ENCODE measurements at regions not wholly inside any gene's neighbourhood (a gene's known extent, or its start where the extent isn't known, plus 50 kb on each side); places are given as distances from the start of the nearest gene placed in this dataset.
A peak's percentile ranks its signal among the peaks of the same experiment; 100 is the strongest.

GRCh38 chr18:45270289-45270771 is 344.9 kb upstream of the SLC14A2 start:
- H3K4me3 ChIP-seq = no peak overlapping the region
- no peaks in the 10 kb centered on the region for H3K4me1 ChIP-seq
- H3K36me3 ChIP-seq = no peaks in the 10 kb centered on the region
- no peak for DNase-seq
- intact Hi-C loops (cut with DNase I) = loop anchor here (10.0 kb wide), 1 partner anchor 114 kb away; no protein-coding TSS in a partner anchor
- H3K9me3 ChIP-seq = no peaks in the 10 kb centered on the region
- H3K27me3 ChIP-seq = no peaks in the 10 kb centered on the region
- H3K27ac ChIP-seq = no peak overlapping the region
- no peak overlapping the region for H3K9ac ChIP-seq (ENCODE audit: low read depth in 2 of 2, low read length in 2 of 2)
- no peak for TF ChIP-seq CTCF (IDR thresholded peaks at IDR 0.05)

- DNase-seq = no peak
Measured at GRCh38 chr18:45274026-45274425, 341.2 kb upstream of the SLC14A2 start.

GRCh38 chr18:45275367-45276113 is 339.7 kb upstream of the SLC14A2 start:
- H3K4me3 ChIP-seq = no peak overlapping the region
- no peak for DNase-seq
- no peak overlapping the region for H3K9ac ChIP-seq (ENCODE audit: low read depth in 2 of 2, low read length in 2 of 2)
- TF ChIP-seq CTCF (IDR thresholded peaks at IDR 0.05) = peak; percentile 79
- no peaks in the 10 kb centered on the region for H3K27me3 ChIP-seq
- no peaks in the 10 kb centered on the region for H3K4me1 ChIP-seq
- intact Hi-C loops (cut with DNase I) = loop anchor here (10.0 kb wide), 1 partner anchor 109 kb away; no protein-coding TSS in a partner anchor
- no peak overlapping the region for H3K27ac ChIP-seq
- H3K9me3 ChIP-seq = no peaks in the 10 kb centered on the region
- H3K36me3 ChIP-seq = no peaks in the 10 kb centered on the region

More at GRCh38 chr18:45274026-45274425, 341.2 kb upstream of the SLC14A2 start:
- intact Hi-C loops (cut with DNase I) = loop anchor here (10.0 kb wide), 1 partner anchor 111 kb away; no protein-coding TSS in a partner anchor
- Histone ChIP-seq H3K27ac (no peak overlapping the region), H3K4me1 (no peaks in the 10 kb centered on the region), H3K27me3 (no peaks in the 10 kb centered on the region), H3K36me3 (no peaks in the 10 kb centered on the region), H3K9ac (ENCODE audit: low read depth in 2 of 2, low read length in 2 of 2) (no peak overlapping the region), H3K9me3 (no peaks in the 10 kb centered on the region), H3K4me3 (no peak overlapping the region)
- no peak for TF ChIP-seq CTCF (IDR thresholded peaks at IDR 0.05)

- Histone ChIP-seq H3K9ac (ENCODE audit: low read depth in 2 of 2, low read length in 2 of 2) (no peak overlapping the region), H3K4me3 (no peak overlapping the region), H3K4me1 (no peaks in the 10 kb centered on the region), H3K27ac (no peak overlapping the region), H3K36me3 (no peaks in the 10 kb centered on the region), H3K27me3 (no peaks in the 10 kb centered on the region), H3K9me3 (no peaks in the 10 kb centered on the region)
- no peak for DNase-seq
- intact Hi-C loops (cut with DNase I) = loop anchor here (10.0 kb wide), 1 partner anchor 108 kb away; no protein-coding TSS in a partner anchor
- TF ChIP-seq CTCF (IDR thresholded peaks at IDR 0.05) = no peak
Measured at GRCh38 chr18:45276878-45277277, 338.4 kb upstream of the SLC14A2 start.

GRCh38 chr18:45277908-45278307 is 337.4 kb upstream of the SLC14A2 start:
- H3K36me3 ChIP-seq = no peaks in the 10 kb centered on the region
- H3K4me1 ChIP-seq = no peaks in the 10 kb centered on the region
- H3K9me3 ChIP-seq = no peaks in the 10 kb centered on the region
- no peak overlapping the region for H3K4me3 ChIP-seq
- no peaks in the 10 kb centered on the region for H3K27me3 ChIP-seq
- no peak for TF ChIP-seq CTCF (IDR thresholded peaks at IDR 0.05)
- peak; percentile 31 for DNase-seq
- intact Hi-C loops (cut with DNase I) = loop anchor here (10.0 kb wide), 1 partner anchor 107 kb away; no protein-coding TSS in a partner anchor
- no peak overlapping the region for H3K9ac ChIP-seq (ENCODE audit: low read depth in 2 of 2, low read length in 2 of 2)
- no peak overlapping the region for H3K27ac ChIP-seq
